Endothelial cell of umbilical vein (primary cell): ENCODE measurements at regions not wholly inside any gene's neighbourhood (a gene's known extent, or its start where the extent isn't known, plus 50 kb on each side); places are given as distances from the start of the nearest gene placed in this dataset.

Experiments
- CTCF ChIP-seq, 2 donors: IDR thresholded peaks; 1 replicate in 1 of 2; 2 replicates in 1 of 2; pipeline ENCODE4 v1.5.1; 2011; ENCODE audit warnings: low read length in 2 of 2, mild to moderate bottlenecking in 2 of 2, moderate library complexity in 2 of 2, control low read depth in 1 of 2, inconsistent platforms in 1 of 2, low read depth in 1 of 2; ENCODE audit not compliant: insufficient read depth in 1 of 2; ENCODE audit errors: extremely low read depth in 1 of 2
- EZH2 ChIP-seq: IDR thresholded peaks from 2 replicates; pipeline ENCODE4 v1.6.1; 2012; ENCODE audit warnings: borderline replicate concordance, low read depth, mild to moderate bottlenecking, moderate library complexity, low read length, inconsistent platforms; ENCODE audit not compliant: severe bottlenecking
- FOS ChIP-seq: IDR thresholded peaks from 2 replicates; pipeline ENCODE4 v1.6.1; 2011; ENCODE audit warnings: mild to moderate bottlenecking, low read length, moderate library complexity, borderline replicate concordance; ENCODE audit not compliant: insufficient read depth
- JUN ChIP-seq: IDR thresholded peaks from 2 replicates; pipeline ENCODE4 v1.6.1; 2011; ENCODE audit warnings: borderline replicate concordance, low read depth; ENCODE audit not compliant: insufficient read length, insufficient read depth
- MYC ChIP-seq: IDR thresholded peaks from one replicate; pipeline ENCODE4 v1.6.1; 2011; ENCODE audit warnings: mild to moderate bottlenecking, low read depth, low read length
- POLR2AphosphoS5 ChIP-seq: IDR thresholded peaks from 2 replicates; pipeline ENCODE4 v1.6.1; 2012; ENCODE audit warnings: low read depth, mild to moderate bottlenecking, control low read depth, low read length, moderate library complexity; ENCODE audit not compliant: insufficient read depth

GRCh38 chr1:88074661-88075060, 609.4 kb upstream of the PKN2 start:
- no peak for TF ChIP-seq EZH2
- TF ChIP-seq CTCF (IDR thresholded peaks at IDR 0.05; ENCODE audit: extremely low read depth in 1 of 2, insufficient read depth in 1 of 2, low read depth in 1 of 2, low read length in 2 of 2): no peak
- TF ChIP-seq JUN: no peak
- no peak for TF ChIP-seq FOS
- no peak for TF ChIP-seq MYC
- TF ChIP-seq POLR2AphosphoS5: no peak
